Right atrium auricular region (tissue), 2 donors: ENCODE measurements at regions not wholly inside any gene's neighbourhood (a gene's known extent, or its start where the extent isn't known, plus 50 kb on each side); places are given as distances from the start of the nearest gene placed in this dataset.

Experiments
- DNase-seq: peaks from one replicate; pipeline ENCODE4 v3.0.0-alpha.2; 2019; ENCODE audit warnings: low spot score
- H3K27ac ChIP-seq, 2 donors: fragments of 200-600 bp; sonication (generic); 1 replicate in 1 of 2; 2 replicates in 1 of 2; pipeline ENCODE4 v1.5.1; 2016 to 2019
- H3K27me3 ChIP-seq, 2 donors: fragments of 200-600 bp; sonication (generic); one replicate each; pipeline versions ENCODE4 v1.5.1 to v1.6.0; 2017 to 2019
- H3K36me3 ChIP-seq: fragments of 200-600 bp; sonication (generic); one replicate; pipeline ENCODE4 v1.5.1; 2016
- H3K4me1 ChIP-seq, 2 donors: fragments of 200-600 bp; sonication (generic); one replicate each; pipeline versions ENCODE4 v1.5.1 to v1.6.0; 2017 to 2019
- H3K4me3 ChIP-seq, 2 donors: fragments of 200-600 bp; sonication (generic); 1 replicate in 1 of 2; 2 replicates in 1 of 2; pipeline ENCODE4 v1.5.1; 2017 to 2019; ENCODE audit warnings: mild to moderate bottlenecking in 1 of 2, moderate library complexity in 1 of 2
- H3K9me3 ChIP-seq, 2 donors: fragments of 200-600 bp; sonication (generic); one replicate each; pipeline ENCODE4 v1.5.1; 2019
- TF ChIP-seq, protein P1 (sequence below), 2 donors: fragments of 200-600 bp; sonication (generic); IDR thresholded peaks; one replicate each; pipeline ENCODE4 v1.5.1; 2019; ENCODE audit warnings: antibody characterized with exemption in 2 of 2

DNA sequence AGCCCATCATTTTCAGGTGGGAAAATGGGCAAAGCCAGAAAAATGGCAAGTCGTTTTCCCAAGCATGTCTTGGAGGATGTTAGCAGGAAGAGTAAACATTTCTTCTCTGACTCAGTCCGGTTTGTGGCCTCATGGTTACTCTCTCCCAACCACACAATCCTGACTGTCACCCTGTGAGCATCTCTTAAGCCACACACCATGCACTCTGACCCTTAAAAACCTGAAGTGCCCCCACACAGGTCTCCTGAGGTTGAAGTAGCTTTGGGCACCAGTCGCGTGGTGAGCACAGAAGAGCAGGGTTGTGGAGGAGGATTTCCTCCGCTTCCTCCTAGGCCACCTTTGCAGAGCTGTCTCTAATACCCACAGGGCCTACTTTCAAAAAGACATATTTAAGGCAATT is 387.3 kb upstream of the NPVF start:
- Histone ChIP-seq H3K4me1 (peaks cover 0 to 52% of the 10 kb centered on the region in 2 donors), H3K27ac (peak overlapping the region; percentile 30 to 54), H3K9me3 (peaks cover 0 to 16% of the 10 kb centered on the region in 2 donors), H3K27me3 (no peaks in the 10 kb centered on the region), H3K36me3 (no peaks in the 10 kb centered on the region), H3K4me3 (no peak overlapping the region)
- DNase-seq: no peak
- TF ChIP-seq, protein P1, sequence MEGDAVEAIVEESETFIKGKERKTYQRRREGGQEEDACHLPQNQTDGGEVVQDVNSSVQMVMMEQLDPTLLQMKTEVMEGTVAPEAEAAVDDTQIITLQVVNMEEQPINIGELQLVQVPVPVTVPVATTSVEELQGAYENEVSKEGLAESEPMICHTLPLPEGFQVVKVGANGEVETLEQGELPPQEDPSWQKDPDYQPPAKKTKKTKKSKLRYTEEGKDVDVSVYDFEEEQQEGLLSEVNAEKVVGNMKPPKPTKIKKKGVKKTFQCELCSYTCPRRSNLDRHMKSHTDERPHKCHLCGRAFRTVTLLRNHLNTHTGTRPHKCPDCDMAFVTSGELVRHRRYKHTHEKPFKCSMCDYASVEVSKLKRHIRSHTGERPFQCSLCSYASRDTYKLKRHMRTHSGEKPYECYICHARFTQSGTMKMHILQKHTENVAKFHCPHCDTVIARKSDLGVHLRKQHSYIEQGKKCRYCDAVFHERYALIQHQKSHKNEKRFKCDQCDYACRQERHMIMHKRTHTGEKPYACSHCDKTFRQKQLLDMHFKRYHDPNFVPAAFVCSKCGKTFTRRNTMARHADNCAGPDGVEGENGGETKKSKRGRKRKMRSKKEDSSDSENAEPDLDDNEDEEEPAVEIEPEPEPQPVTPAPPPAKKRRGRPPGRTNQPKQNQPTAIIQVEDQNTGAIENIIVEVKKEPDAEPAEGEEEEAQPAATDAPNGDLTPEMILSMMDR (IDR thresholded peaks at IDR 0.05): no peak

DNA sequence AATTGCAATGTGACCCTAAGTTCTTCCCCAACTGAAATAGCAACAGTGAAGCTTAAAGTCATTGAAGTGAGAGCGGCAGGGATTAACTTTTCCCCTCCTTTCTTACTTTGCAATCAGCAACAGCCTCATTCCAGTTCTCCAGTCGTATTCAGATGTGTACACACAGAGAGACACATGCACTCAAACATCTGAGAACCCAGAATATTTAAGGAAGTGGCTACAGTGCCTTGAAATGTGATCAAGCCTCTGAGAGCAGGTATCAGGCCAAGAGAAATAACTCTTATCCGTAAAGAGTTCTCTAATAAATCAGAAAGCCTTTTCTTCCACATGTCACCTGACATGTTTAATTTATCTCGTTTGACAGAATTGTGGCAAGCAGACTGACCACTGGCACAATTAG is 388.9 kb upstream of the NPVF start:
- Histone ChIP-seq H3K4me3 (no peak overlapping the region), H3K27ac (peak overlapping the region; percentile 28 to 31), H3K9me3 (peaks cover 0 to 6% of the 10 kb centered on the region in 2 donors), H3K27me3 (no peaks in the 10 kb centered on the region), H3K4me1 (peaks cover 0 to 57% of the 10 kb centered on the region in 2 donors), H3K36me3 (no peaks in the 10 kb centered on the region)
- TF ChIP-seq, protein P1 (IDR thresholded peaks at IDR 0.05): no peak
- DNase-seq: no peak

DNA sequence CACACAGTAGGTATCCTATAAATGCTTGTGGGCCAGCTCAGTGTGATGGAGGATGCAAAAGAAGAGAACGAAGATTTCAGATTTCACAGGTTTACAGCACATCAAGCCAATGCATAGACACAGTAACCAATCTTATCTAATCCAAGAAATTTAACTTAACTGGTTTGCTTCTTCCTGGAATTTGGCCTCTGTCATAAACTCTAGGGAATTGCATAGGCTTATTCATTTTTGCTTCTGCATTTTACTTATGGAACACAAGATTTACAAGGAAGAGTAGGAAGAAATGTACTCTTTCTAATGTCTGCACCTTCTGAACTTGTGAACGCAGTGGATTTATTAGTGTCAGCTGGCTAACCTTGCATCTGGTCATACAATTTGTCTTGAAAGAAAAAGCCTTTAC is 389.4 kb upstream of the NPVF start:
- Histone ChIP-seq H3K4me3 (no peak overlapping the region), H3K36me3 (no peaks in the 10 kb centered on the region), H3K9me3 (peaks cover 0 to 1% of the 10 kb centered on the region in 2 donors), H3K27ac (peak overlapping the region; percentile 28 to 31), H3K4me1 (peaks cover 0 to 57% of the 10 kb centered on the region in 2 donors), H3K27me3 (no peaks in the 10 kb centered on the region)
- TF ChIP-seq, protein P1 (IDR thresholded peaks at IDR 0.05): no peak
- DNase-seq: no peak

DNA sequence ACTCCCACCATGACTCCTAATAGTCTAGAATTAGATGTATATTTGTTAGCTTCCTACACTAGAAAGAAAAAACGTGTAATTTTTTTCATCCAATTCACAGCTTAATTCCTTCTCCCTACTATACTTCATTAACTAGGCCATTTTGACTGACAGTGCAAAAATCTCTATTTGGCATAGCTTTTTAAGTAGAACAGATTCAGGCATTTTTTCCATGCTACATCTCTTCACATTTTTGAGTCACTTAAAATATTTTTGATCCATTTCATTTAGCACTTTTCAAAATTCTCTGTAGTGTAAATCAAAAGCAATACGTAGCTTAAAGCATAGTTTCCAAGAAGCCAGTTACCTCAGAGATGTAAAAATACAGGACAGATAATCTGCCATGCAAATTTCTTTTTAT is 391.1 kb upstream of the NPVF start:
- Histone ChIP-seq H3K9me3 (no peaks in the 10 kb centered on the region), H3K4me3 (no peak overlapping the region), H3K27me3 (no peaks in the 10 kb centered on the region), H3K36me3 (no peaks in the 10 kb centered on the region), H3K27ac (peak overlapping the region; percentile 54 to 62), H3K4me1 (peaks cover 0 to 52% of the 10 kb centered on the region in 2 donors)
- TF ChIP-seq, protein P1 (IDR thresholded peaks at IDR 0.05): no peak
- no peak for DNase-seq

DNA sequence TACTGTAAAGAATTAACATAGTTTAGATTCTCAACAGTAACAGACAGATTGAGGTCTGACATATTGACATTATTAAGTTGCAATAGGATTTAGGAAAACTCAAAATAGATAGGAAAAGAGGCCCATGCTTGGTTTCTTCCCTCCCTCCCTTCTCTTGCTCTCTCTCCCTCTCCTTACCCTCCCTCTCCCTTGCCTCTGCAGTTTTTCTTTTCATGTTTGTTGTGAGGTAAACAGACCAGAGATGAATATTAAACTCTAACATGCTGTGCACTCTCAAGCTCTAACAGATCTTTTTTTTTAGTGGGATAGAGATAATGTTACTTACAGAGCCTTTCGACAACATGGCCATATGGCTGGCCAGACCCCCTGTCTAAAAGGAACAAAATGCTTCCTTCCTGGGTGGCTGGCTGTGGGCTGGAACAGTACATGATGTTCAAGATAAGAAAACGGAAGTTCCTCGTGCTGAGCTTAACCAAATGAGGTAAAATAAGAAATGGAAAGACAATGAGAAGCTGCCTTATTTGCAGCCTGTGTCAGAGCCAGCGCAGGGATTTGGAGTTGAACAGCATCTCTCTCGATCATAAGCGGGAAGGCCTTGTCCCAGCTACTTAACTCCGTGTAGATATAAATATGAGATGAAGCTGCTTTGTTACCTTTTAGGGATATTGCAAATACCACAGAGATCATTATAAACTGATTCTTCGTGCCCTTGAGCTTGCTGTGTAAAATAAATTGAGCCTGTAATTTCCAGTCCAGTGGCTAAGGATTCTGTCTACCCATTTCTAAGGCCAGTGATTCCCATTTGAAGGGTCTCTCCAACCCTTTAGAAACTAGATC is 391.9 kb upstream of the NPVF start:
- H3K4me1 ChIP-seq: peaks cover 0 to 44% of the 10 kb centered on the region in 2 donors
- no peaks in the 10 kb centered on the region for H3K27me3 ChIP-seq
- no peaks in the 10 kb centered on the region for H3K36me3 ChIP-seq
- peak overlapping the region; percentile 62 to 66 for H3K27ac ChIP-seq
- no peak overlapping the region for H3K4me3 ChIP-seq
- no peak for DNase-seq
- TF ChIP-seq, protein P1 (IDR thresholded peaks at IDR 0.05): no peak
- H3K9me3 ChIP-seq: no peaks in the 10 kb centered on the region
